K562 (cell line): ENCODE measurements at regions not wholly inside any gene's neighbourhood (a gene's known extent, or its start where the extent isn't known, plus 50 kb on each side); places are given as distances from the start of the nearest gene placed in this dataset.

Source experiments
- CHD7 ChIP-seq: fragments of 200-600 bp; sonication (generic); IDR thresholded peaks from one replicate; pipeline ENCODE4 v1.6.1; 2012; ENCODE audit warnings: mild to moderate bottlenecking, low read depth, low read length, inconsistent platforms
- CREM ChIP-seq: IDR thresholded peaks from 2 replicates; pipeline ENCODE4 v1.6.1; 2014; ENCODE audit warnings: antibody characterized with exemption, low read depth
- MAFK ChIP-seq: IDR thresholded peaks from 2 replicates; pipeline ENCODE4 v1.6.1; 2011; ENCODE audit warnings: low read length, improper control_type of control experiment
- MAX ChIP-seq: sonication (generic); formaldehyde crosslinking; IDR thresholded peaks from 2 replicates; pipeline ENCODE4 v1.9.0; 2022; ENCODE audit warnings: mild to moderate bottlenecking, missing genetic modification reagents
- MAZ ChIP-seq, 2 experiments: fragments of 450-650 bp in 1 of 2; sonication (generic) in 1 of 2; formaldehyde crosslinking; IDR thresholded peaks in 1 of 2; conservative IDR thresholded peaks in 1 of 2; 2 replicates each; pipeline versions ENCODE4 v1.4.0 to v1.5.0; 2020; ENCODE audit warnings: mild to moderate bottlenecking in 1 of 2, missing genetic modification reagents in 1 of 2
- MLX ChIP-seq, 2 experiments: fragments of 450-650 bp in 1 of 2; sonication (generic) in 1 of 2; formaldehyde crosslinking; conservative IDR thresholded peaks; 2 replicates each; pipeline versions ENCODE4 v1.4.0 to v1.8.1; 2020 to 2022; ENCODE audit warnings: mild to moderate bottlenecking in 1 of 2, missing genetic modification reagents in 1 of 2
- PCBP1 ChIP-seq: fragments of 200-400 bp; formaldehyde crosslinking; IDR thresholded peaks from 2 replicates; pipeline ENCODE4 v1.6.1; 2018; ENCODE audit warnings: mild to moderate bottlenecking, low read depth, low read length; ENCODE audit not compliant: poor library complexity, severe bottlenecking
- PRDM10 ChIP-seq: fragments of 450-650 bp; IDR thresholded peaks from 2 replicates; pipeline ENCODE4 v1.6.1; 2018; ENCODE audit not compliant: partially characterized antibody
- SIRT6 ChIP-seq: IDR thresholded peaks from one replicate; pipeline ENCODE4 v1.6.1; 2012; ENCODE audit warnings: low read depth, mild to moderate bottlenecking, control low read depth, inconsistent platforms, low read length, moderate library complexity
- ZNF707 ChIP-seq: fragments of 250-450 bp; sonication (Bioruptor Pico); conservative IDR thresholded peaks from 2 replicates; pipeline ENCODE4 v1.8.0; 2022; ENCODE audit warnings: inconsistent platforms, mild to moderate bottlenecking, moderate library complexity

- no peak for TF ChIP-seq CHD7
- 0 out of 2 replicates have a peak, but pooled peaks have one; percentile 26 for TF ChIP-seq CREM
- TF ChIP-seq MAX (CRISPR knock-in tag): 0 out of 2 replicates have a peak, but pooled peaks have one; percentile 12
- peak; percentile 55 for TF ChIP-seq PCBP1
- TF ChIP-seq MAFK: no peak
- no peak for TF ChIP-seq SIRT6
- no peak for TF ChIP-seq MLX (CRISPR knock-in tag; conservative IDR thresholded peaks at IDR 0.05)
- peak in 1 of 2 experiments; percentile 56; a peak in 2 of 4 replicates for TF ChIP-seq MAZ (CRISPR knock-in tag; conservative IDR thresholded peaks at IDR 0.05 in 1 of 2, IDR thresholded peaks at IDR 0.05 in 1 of 2)
- TF ChIP-seq ZNF707 (CRISPR knock-in tag): no peak
- TF ChIP-seq PRDM10: peak; percentile 95
Measured at GRCh38 chr7:65251851-65252620, 121.6 kb upstream of the ZNF92 start (continued).
